ENCODE measurements at regions not wholly inside any gene's neighbourhood (a gene's known extent, or its start where the extent isn't known, plus 50 kb on each side); places are given as distances from the start of the nearest gene placed in this dataset.

- TF ChIP-seq FOSL1 (IDR thresholded peaks at IDR 0.05; ENCODE audit: insufficient read depth, low read depth, low read length) (no peak), SP4 (IDR thresholded peaks at IDR 0.05; ENCODE audit: low read length) (no peak), RNF2 (IDR thresholded peaks at IDR 0.05; ENCODE audit: borderline replicate concordance, low read depth, low read length, missing control alignments, poor library complexity, severe bottlenecking) (no peak), SIX5 (IDR thresholded peaks at IDR 0.05; ENCODE audit: low read depth, low read length) (no peak), YY1 (IDR thresholded peaks at IDR 0.05; ENCODE audit: low read depth, low read length) (no peak), EZH2 (IDR thresholded peaks at IDR 0.05; ENCODE audit: low read depth, low read length, severe bottlenecking) (no peak)
These were observed 89.3 kb upstream of the HHIP start (continued) for GRCh38 chr4:144556636-144557035.

All from H1 (cell line).